IMR-90 (cell line): ENCODE measurements at regions not wholly inside any gene's neighbourhood (a gene's known extent, or its start where the extent isn't known, plus 50 kb on each side); places are given as distances from the start of the nearest gene placed in this dataset.

Source experiments
- ATAC-seq: fragments of 200-7000 bp; cut with Tn5 transposase; 2 replicates; pipeline ENCODE4 v1.9.1; 2020; ENCODE audit warnings: low read depth, mild to moderate bottlenecking, moderate library complexity
- BruUV-seq: library from RNA; stranded (reverse); fragments of 400-500 nt; replicated peaks from 2 replicates; lab custom pipeline; 2021; lab: Mats Ljungman, UMichigan
- CTCF ChIA-PET: fragments of 300-600 bp; formaldehyde crosslinking; extraction: SDS; loops from one replicate; lab custom pipeline; 2021; ENCODE audit warnings: antibody characterized with exemption; lab: Yijun Ruan, JAX
- POLR2A ChIA-PET: fragments of 300-600 bp; sonication (Branson Sonifier 250); formaldehyde crosslinking; loops from one replicate; lab custom pipeline; 2022; ENCODE audit warnings: antibody characterized with exemption; ENCODE audit not compliant: unreplicated experiment; lab: Charles Lee
- DNase-seq: peaks from one replicate; pipeline ENCODE4 v3.0.0; 2013
- H2AFZ ChIP-seq: replicated peaks from 2 replicates; pipeline ENCODE3; 2013; ENCODE audit warnings: low read length, mild to moderate bottlenecking; ENCODE audit not compliant: poor library complexity
- H2AK5ac ChIP-seq: 2 replicates; pipeline ENCODE4 v1.6.1; 2013; ENCODE audit warnings: low read depth, low read length, inconsistent platforms
- H2AK9ac ChIP-seq: replicated peaks from 2 replicates; pipeline ENCODE3; 2013; ENCODE audit warnings: mild to moderate bottlenecking, low read depth, low read length, moderate library complexity; ENCODE audit not compliant: poor library complexity
- H2BK120ac ChIP-seq: 2 replicates; pipeline ENCODE4 v1.6.1; 2013; ENCODE audit warnings: low read depth, low read length, inconsistent platforms
- H2BK15ac ChIP-seq: 3 replicates; pipeline ENCODE4 v1.6.1; 2013; ENCODE audit warnings: low read depth, low read length, inconsistent platforms
- H2BK20ac ChIP-seq: 2 replicates; pipeline ENCODE4 v1.6.1; 2013; ENCODE audit warnings: low read depth, mild to moderate bottlenecking, inconsistent platforms, low read length, moderate library complexity
- H2BK5ac ChIP-seq: 2 replicates; pipeline ENCODE4 v1.6.1; 2013; ENCODE audit warnings: mild to moderate bottlenecking, low read depth, low read length, inconsistent platforms; ENCODE audit not compliant: poor library complexity, severe bottlenecking
- H3K14ac ChIP-seq: replicated peaks from 2 replicates; pipeline ENCODE4 v1.6.1; 2013; ENCODE audit warnings: low read depth, low read length, inconsistent platforms
- H3K18ac ChIP-seq: 2 replicates; pipeline ENCODE4 v1.6.1; 2013; ENCODE audit warnings: low read depth, low read length, control low read depth
- H3K23ac ChIP-seq: 2 replicates; pipeline ENCODE4 v1.6.1; 2013; ENCODE audit warnings: low read depth, low read length, inconsistent platforms
- H3K27ac ChIP-seq: 2 replicates; pipeline ENCODE4 v1.5.1; 2013; ENCODE audit warnings: mild to moderate bottlenecking, control low read depth, low read length; ENCODE audit not compliant: insufficient read depth
- H3K27me3 ChIP-seq: 2 replicates; pipeline ENCODE4 v1.6.1; 2013; ENCODE audit warnings: low read length; ENCODE audit not compliant: control insufficient read depth, insufficient read depth
- H3K36me3 ChIP-seq: 2 replicates; pipeline ENCODE4 v1.6.1; 2013; ENCODE audit warnings: low read length, mixed read lengths; ENCODE audit not compliant: control insufficient read depth, insufficient read depth
- H3K4ac ChIP-seq: 2 replicates; pipeline ENCODE4 v1.6.1; 2013; ENCODE audit warnings: low read depth, low read length, inconsistent platforms
- H3K4me1 ChIP-seq: 2 replicates; pipeline ENCODE4 v1.6.1; 2013; ENCODE audit warnings: low read length, mixed read lengths; ENCODE audit not compliant: control insufficient read depth, insufficient read depth
- H3K4me2 ChIP-seq: 2 replicates; pipeline ENCODE4 v1.6.1; 2013; ENCODE audit warnings: low read depth, mild to moderate bottlenecking, control low read depth, low read length, moderate library complexity
- H3K4me3 ChIP-seq: 2 replicates; pipeline ENCODE4 v1.5.1; 2013; ENCODE audit warnings: low read depth, mild to moderate bottlenecking, control low read depth, low read length, moderate library complexity; ENCODE audit not compliant: insufficient read depth
- H3K56ac ChIP-seq: 2 replicates; pipeline ENCODE4 v1.6.1; 2013; ENCODE audit warnings: low read length, inconsistent platforms; ENCODE audit not compliant: insufficient read depth; ENCODE audit errors: extremely low read depth
- H3K79me1 ChIP-seq, 2 experiments: 2 replicates each; pipeline ENCODE4 v1.6.1; 2013; ENCODE audit warnings: low read length in 2 of 2, inconsistent platforms in 1 of 2, low read depth in 1 of 2
- H3K9ac ChIP-seq: 2 replicates; pipeline ENCODE4 v1.6.1; 2013; ENCODE audit warnings: low read depth, low read length, control low read depth
- H3K9me1 ChIP-seq: 2 replicates; pipeline ENCODE4 v1.6.1; 2013; ENCODE audit warnings: low read length, inconsistent platforms; ENCODE audit not compliant: insufficient read depth
- H3K9me3 ChIP-seq: 2 replicates; pipeline ENCODE4 v1.6.1; 2013; ENCODE audit warnings: low read length; ENCODE audit not compliant: control insufficient read depth, insufficient read depth
- H4K20me1 ChIP-seq: 2 replicates; pipeline ENCODE4 v1.6.1; 2013; ENCODE audit warnings: low read length, inconsistent platforms; ENCODE audit not compliant: insufficient read depth
- H4K5ac ChIP-seq: 2 replicates; pipeline ENCODE4 v1.6.1; 2013; ENCODE audit warnings: mild to moderate bottlenecking, low read depth, low read length, control low read depth
- H4K8ac ChIP-seq, 2 experiments: 2 replicates each; pipeline ENCODE4 v1.6.1; 2013; ENCODE audit warnings: low read depth in 2 of 2, low read length in 2 of 2, control low read depth in 1 of 2, inconsistent platforms in 1 of 2
- H4K91ac ChIP-seq: 2 replicates; pipeline ENCODE4 v1.6.1; 2013; ENCODE audit warnings: low read depth, low read length, inconsistent platforms; ENCODE audit not compliant: insufficient read depth
- BHLHE40 ChIP-seq: fragments of 150-350 bp; IDR thresholded peaks from 2 replicates; pipeline ENCODE4 v1.6.1; 2016; ENCODE audit warnings: mild to moderate bottlenecking, low read depth, low read length
- MAZ ChIP-seq: IDR thresholded peaks from 2 replicates; pipeline ENCODE4 v1.6.1; 2012; ENCODE audit warnings: low read depth, mild to moderate bottlenecking, low read length, improper control_type of control experiment, moderate library complexity, borderline replicate concordance
- NFE2L2 ChIP-seq: fragments of 150-350 bp; IDR thresholded peaks from 2 replicates; pipeline ENCODE4 v1.6.1; 2016; ENCODE audit warnings: low read depth, mild to moderate bottlenecking, low read length
- RAD21 ChIP-seq: IDR thresholded peaks from 2 replicates; pipeline ENCODE4 v1.6.1; 2012; ENCODE audit warnings: low read length, improper control_type of control experiment
- RFX5 ChIP-seq: IDR thresholded peaks from 2 replicates; pipeline ENCODE4 v1.8.0; 2012; ENCODE audit warnings: low read depth, mild to moderate bottlenecking, low read length, moderate library complexity
- dilution Hi-C: fragments of 300-500 bp; cut with HindIII; formaldehyde crosslinking; loops from one replicate; pipeline ENCODE4 v1.14.3; 2018; ENCODE audit warnings: low sequenced_read_pairs; ENCODE audit not compliant: unreplicated experiment
- in situ Hi-C: fragments of 300-500 bp; cut with MboI; formaldehyde crosslinking; loops from 3 replicates; pipeline ENCODE4 v1.14.3; 2019; ENCODE audit warnings: low sequenced_read_pairs, inconsistent platforms, mixed read lengths
- intact Hi-C: fragments of 100-400 bp; cut with micrococcal nuclease; formaldehyde crosslinking; loops from 2 replicates; pipeline ENCODE4 v1.10.0; 2022

DNA sequence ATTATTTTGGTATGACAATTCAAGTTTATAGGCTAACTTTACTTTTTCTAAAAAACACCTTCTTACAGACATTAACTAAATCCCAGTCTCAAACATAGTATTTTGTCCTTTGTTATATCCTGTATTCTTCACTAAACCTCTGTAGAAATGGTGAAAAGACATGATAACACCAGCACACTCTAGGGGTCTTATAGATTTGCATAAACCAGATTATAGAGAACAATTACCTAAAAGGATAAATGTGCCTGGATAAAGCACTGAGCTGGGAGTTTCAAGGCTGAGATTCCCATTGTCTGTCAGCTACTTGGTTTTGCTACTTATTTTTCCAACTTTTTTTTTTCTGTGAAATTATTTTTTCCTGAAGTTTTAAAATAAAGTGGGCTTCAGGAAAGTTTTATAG, 1288.6 kb upstream of the TMPRSS15 start:
- no peak overlapping the region for H3K4ac ChIP-seq
- H2BK20ac ChIP-seq, result no peak overlapping the region
- no peaks in the 10 kb centered on the region for H3K36me3 ChIP-seq
- H3K4me3 ChIP-seq, result no peak overlapping the region
- H4K20me1 ChIP-seq, result no peaks in the 10 kb centered on the region
- no peak overlapping the region for H3K23ac ChIP-seq
- no peak overlapping the region for H2AK9ac ChIP-seq
- intact Hi-C loops, result no loop called here
- no peak overlapping the region for H2BK5ac ChIP-seq
- H4K8ac ChIP-seq, result no peak overlapping the region
- TF ChIP-seq BHLHE40 (no peak), RAD21 (no peak), NFE2L2 (no peak), RFX5 (no peak), MAZ (no peak)
- no peak overlapping the region for H3K56ac ChIP-seq
- ATAC-seq (no peak), DNase-seq (no peak)
- H3K14ac ChIP-seq, result no peak overlapping the region
- no TSS peak for BruUV-seq
- ChIA-PET POLR2A (no interaction called here), CTCF (no interaction called here)
- H3K27ac ChIP-seq, result no peak overlapping the region
- H3K4me2 ChIP-seq, result no peak overlapping the region
- H3K9ac ChIP-seq, result no peak overlapping the region
- no peaks in the 10 kb centered on the region for H3K27me3 ChIP-seq
- H3K4me1 ChIP-seq, result no peaks in the 10 kb centered on the region
- no peak overlapping the region for H4K5ac ChIP-seq
- no peak overlapping the region for H3K18ac ChIP-seq
- H2AFZ ChIP-seq, result no peak overlapping the region
- H3K9me1 ChIP-seq, result no peaks in the 10 kb centered on the region
- H2AK5ac ChIP-seq, result no peak overlapping the region
- H3K79me1 ChIP-seq, result no peaks in the 10 kb centered on the region
- H3K9me3 ChIP-seq, result peaks cover 5% of the 10 kb centered on the region
- H2BK120ac ChIP-seq, result no peak overlapping the region
- in situ Hi-C loops, result no loop called here
- no peak overlapping the region for H2BK15ac ChIP-seq
- dilution Hi-C loops, result no loop called here
- no peak overlapping the region for H4K91ac ChIP-seq
